Pancreas (tissue), 10 donors: ENCODE measurements at regions not wholly inside any gene's neighbourhood (a gene's known extent, or its start where the extent isn't known, plus 50 kb on each side); places are given as distances from the start of the nearest gene placed in this dataset.
"Not testable (repeated sequence)": the region's sequence is repeated elsewhere in the genome, so short reads cannot be mapped to it uniquely, and the experiment has no call there.

Experiments
- ATAC-seq, 4 donors: fragments of 200-7000 bp; cut with Tn5 transposase; one replicate each; pipeline versions ENCODE4 v1.8.0 to v1.9.1; 2020; ENCODE audit warnings: mild to moderate bottlenecking in 4 of 4, moderate library complexity in 4 of 4
- DNase-seq, 6 donors: peaks; one replicate each; pipeline ENCODE4 v3.0.0-alpha.2; 2020
- FAIRE-seq: peaks from 2 replicates; lab custom pipeline; 2012; peaks lifted over from hg19 to GRCh38; lab: Jason Lieb, UNC
- H3K27ac ChIP-seq, 4 donors: fragments of 200-600 bp; sonication (generic); 1 replicate in 3 of 4; 2 replicates in 1 of 4; pipeline versions ENCODE4 v1.5.0 to v1.8.0; 2020
- H3K27me3 ChIP-seq, 4 donors: fragments of 200-600 bp; one replicate each; pipeline ENCODE4 v1.8.0; 2021
- H3K36me3 ChIP-seq, 3 donors: fragments of 200-600 bp; sonication (generic) in 1 of 3; one replicate each; pipeline versions ENCODE4 v1.5.0 to v1.8.0; 2020 to 2021
- H3K4me1 ChIP-seq, 3 donors: fragments of 200-600 bp; one replicate each; pipeline ENCODE4 v1.8.0; 2021
- H3K4me3 ChIP-seq, 4 donors: fragments of 200-600 bp; sonication (generic) in 2 of 4; one replicate each; pipeline versions ENCODE4 v1.5.0 to v1.8.0; 2020 to 2021
- H3K9me3 ChIP-seq, 4 donors: fragments of 200-600 bp; one replicate each; pipeline ENCODE4 v1.8.0; 2021
- CTCF ChIP-seq, 4 donors: fragments of 200-600 bp; sonication (generic) in 3 of 4; IDR thresholded peaks; one replicate each; pipeline versions ENCODE4 v1.5.0 to v1.8.0; 2021; ENCODE audit warnings: antibody characterized with exemption in 4 of 4
- WGBS, 2 donors: extraction: QIAGEN DNeasy Blood & Tissue Kit; methylation state at CpG; one replicate each; pipeline ENCODE4 v1.1.7; 2013; 5-methylcytosine and 5-hydroxymethylcytosine counted together
- intact Hi-C, 3 donors: fragments of 100-400 bp; cut with DNase I; formaldehyde crosslinking; loops; one replicate each; pipeline versions ENCODE4 v1.11.1 to v1.14.2; 2022
- donor health status: healthy with polysubstance abuse.
- donor health status: DM: no; HTN: no; CAD: no; lungs with moderate emphysema.
- donor health status: DM: no; HTN: no; CAD: no.
- donor health status: control.
- donor health status: control.
- donor health status: Bipolar disorder and iron deficiency.
- donor health status: DM: yes; HTN: yes; CAD: no.
- donor health status: DM: no; HTN: no; CAD: no.
- donor health status: DM: no; HTN: no; CAD: no.
- donor health status: DM: yes; HTN: yes; CAD: no.

- peaks cover 0 to 3% (median 0%) of the 10 kb centered on the region in 4 donors for H3K27me3 ChIP-seq
- no peaks in the 10 kb centered on the region for H3K9me3 ChIP-seq
- FAIRE-seq = no peak
- intact Hi-C loops = no loop called here
- H3K36me3 ChIP-seq = no peaks in the 10 kb centered on the region
- no peak overlapping the region for H3K4me3 ChIP-seq
- H3K4me1 ChIP-seq = no peaks in the 10 kb centered on the region
- no peak for DNase-seq
- ATAC-seq = no peak
- no peak overlapping the region for H3K27ac ChIP-seq
- TF ChIP-seq CTCF (IDR thresholded peaks at IDR 0.05) = no peak
- 72 to 73% methylated on average over 4 of the region's 4 CpGs for WGBS, 2 donors
Observed at GRCh38 chr5:143521846-143522400, 118.4 kb upstream of the NR3C1 start.

GRCh38 chr5:143521141-143521540, 117.7 kb upstream of the NR3C1 start:
- H3K36me3 ChIP-seq = no peaks in the 10 kb centered on the region
- DNase-seq (no peak), ATAC-seq (no peak), FAIRE-seq (no peak)
- H3K27ac ChIP-seq = no peak overlapping the region
- intact Hi-C loops = no loop called here
- H3K27me3 ChIP-seq = peaks cover 0 to 3% (median 0%) of the 10 kb centered on the region in 4 donors
- H3K4me1 ChIP-seq = no peaks in the 10 kb centered on the region
- H3K9me3 ChIP-seq = no peaks in the 10 kb centered on the region
- 65 to 78% methylated on average over 4 of the region's 4 CpGs for WGBS, 2 donors
- H3K4me3 ChIP-seq = no peak overlapping the region
- TF ChIP-seq CTCF (IDR thresholded peaks at IDR 0.05) = no peak

GRCh38 chr5:143519215-143519614, 115.7 kb upstream of the NR3C1 start:
- FAIRE-seq, DNase-seq, H3K4me1 ChIP-seq: not testable (repeated sequence)

GRCh38 chr5:143517824-143518223, 114.3 kb upstream of the NR3C1 start:
- H3K27me3 ChIP-seq, H3K27ac ChIP-seq, intact Hi-C loops, DNase-seq, ATAC-seq, FAIRE-seq, H3K9me3 ChIP-seq, H3K4me3 ChIP-seq, H3K4me1 ChIP-seq, H3K36me3 ChIP-seq: not testable (repeated sequence)

More at GRCh38 chr5:143519215-143519614, 115.7 kb upstream of the NR3C1 start:
- H3K36me3 ChIP-seq, ATAC-seq, H3K9me3 ChIP-seq, H3K27ac ChIP-seq, intact Hi-C loops, H3K27me3 ChIP-seq, H3K4me3 ChIP-seq: not testable (repeated sequence)
- 65 to 78% methylated on average over 2 of the region's 2 CpGs for WGBS, 2 donors

- intact Hi-C loops = no loop called here
- FAIRE-seq = no peak
Observed at GRCh38 chr5:143516249-143516648, 112.8 kb upstream of the NR3C1 start.

More at GRCh38 chr5:143516249-143516648, 112.8 kb upstream of the NR3C1 start:
- WGBS, 2 donors = 79 to 87% methylated on average over 1 of the region's 1 CpG
- Histone ChIP-seq H3K4me1 (no peaks in the 10 kb centered on the region), H3K27ac (no peak overlapping the region), H3K4me3 (no peak overlapping the region), H3K9me3 (no peaks in the 10 kb centered on the region), H3K27me3 (peaks cover 0 to 3% (median 0%) of the 10 kb centered on the region in 4 donors), H3K36me3 (no peaks in the 10 kb centered on the region)
- no peak for DNase-seq
- TF ChIP-seq CTCF (IDR thresholded peaks at IDR 0.05) = no peak
- no peak for ATAC-seq
